ENCODE measurements at regions not wholly inside any gene's neighbourhood (a gene's known extent, or its start where the extent isn't known, plus 50 kb on each side); places are given as distances from the start of the nearest gene placed in this dataset.

DNA sequence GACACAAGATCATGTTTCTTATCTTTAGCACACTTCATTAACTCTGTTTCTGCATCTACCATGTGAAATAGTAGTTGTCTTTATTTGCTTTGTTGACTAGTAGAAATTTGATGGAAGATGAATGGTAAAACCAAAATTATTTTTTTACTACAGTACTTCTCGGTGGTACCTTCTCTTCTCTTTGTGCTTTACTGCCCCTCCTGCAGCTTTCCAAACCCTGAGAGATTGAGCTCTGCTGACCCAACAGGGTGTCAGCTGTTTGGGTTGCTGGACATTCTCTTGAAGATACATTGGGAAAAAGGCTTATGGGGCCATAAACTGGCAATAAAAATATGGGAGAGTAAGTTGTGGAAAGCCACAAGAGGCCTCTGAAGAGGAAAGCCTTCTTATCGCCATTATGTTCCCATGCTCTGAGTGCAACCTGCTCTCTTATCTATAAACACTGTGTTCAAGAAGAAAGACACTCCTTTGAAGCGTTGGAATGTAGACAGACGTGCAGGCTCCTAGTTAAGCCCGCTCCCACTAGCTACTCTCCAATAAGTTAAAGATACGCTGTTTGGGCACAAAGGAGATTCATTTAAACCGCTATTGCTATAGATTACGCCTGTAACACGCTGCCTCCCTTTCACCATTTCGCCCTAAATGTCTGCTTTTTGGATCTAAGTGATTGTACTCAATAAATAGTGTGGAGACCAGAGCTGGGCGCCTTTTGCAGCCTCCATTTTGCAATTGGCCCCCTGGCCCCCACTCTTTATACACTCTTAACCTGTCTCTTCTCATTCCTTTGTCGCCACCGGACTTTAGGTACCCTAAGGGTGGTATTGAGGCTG lies 60.1 kb upstream of the PRSS16 start:
- TF ChIP-seq, protein P1, sequence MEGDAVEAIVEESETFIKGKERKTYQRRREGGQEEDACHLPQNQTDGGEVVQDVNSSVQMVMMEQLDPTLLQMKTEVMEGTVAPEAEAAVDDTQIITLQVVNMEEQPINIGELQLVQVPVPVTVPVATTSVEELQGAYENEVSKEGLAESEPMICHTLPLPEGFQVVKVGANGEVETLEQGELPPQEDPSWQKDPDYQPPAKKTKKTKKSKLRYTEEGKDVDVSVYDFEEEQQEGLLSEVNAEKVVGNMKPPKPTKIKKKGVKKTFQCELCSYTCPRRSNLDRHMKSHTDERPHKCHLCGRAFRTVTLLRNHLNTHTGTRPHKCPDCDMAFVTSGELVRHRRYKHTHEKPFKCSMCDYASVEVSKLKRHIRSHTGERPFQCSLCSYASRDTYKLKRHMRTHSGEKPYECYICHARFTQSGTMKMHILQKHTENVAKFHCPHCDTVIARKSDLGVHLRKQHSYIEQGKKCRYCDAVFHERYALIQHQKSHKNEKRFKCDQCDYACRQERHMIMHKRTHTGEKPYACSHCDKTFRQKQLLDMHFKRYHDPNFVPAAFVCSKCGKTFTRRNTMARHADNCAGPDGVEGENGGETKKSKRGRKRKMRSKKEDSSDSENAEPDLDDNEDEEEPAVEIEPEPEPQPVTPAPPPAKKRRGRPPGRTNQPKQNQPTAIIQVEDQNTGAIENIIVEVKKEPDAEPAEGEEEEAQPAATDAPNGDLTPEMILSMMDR (IDR thresholded peaks at IDR 0.05): no peak
- no peak for TF ChIP-seq RCOR1 (IDR thresholded peaks at IDR 0.05; ENCODE audit: low read length)
- TF ChIP-seq, protein P2, sequence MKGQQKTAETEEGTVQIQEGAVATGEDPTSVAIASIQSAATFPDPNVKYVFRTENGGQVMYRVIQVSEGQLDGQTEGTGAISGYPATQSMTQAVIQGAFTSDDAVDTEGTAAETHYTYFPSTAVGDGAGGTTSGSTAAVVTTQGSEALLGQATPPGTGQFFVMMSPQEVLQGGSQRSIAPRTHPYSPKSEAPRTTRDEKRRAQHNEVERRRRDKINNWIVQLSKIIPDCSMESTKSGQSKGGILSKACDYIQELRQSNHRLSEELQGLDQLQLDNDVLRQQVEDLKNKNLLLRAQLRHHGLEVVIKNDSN (IDR thresholded peaks at IDR 0.05; ENCODE audit: borderline replicate concordance, low read depth): no peak
- no peak for TF ChIP-seq TAF1 (IDR thresholded peaks at IDR 0.05; ENCODE audit: borderline replicate concordance, low read depth, low read length)
- TF ChIP-seq, protein P3, sequence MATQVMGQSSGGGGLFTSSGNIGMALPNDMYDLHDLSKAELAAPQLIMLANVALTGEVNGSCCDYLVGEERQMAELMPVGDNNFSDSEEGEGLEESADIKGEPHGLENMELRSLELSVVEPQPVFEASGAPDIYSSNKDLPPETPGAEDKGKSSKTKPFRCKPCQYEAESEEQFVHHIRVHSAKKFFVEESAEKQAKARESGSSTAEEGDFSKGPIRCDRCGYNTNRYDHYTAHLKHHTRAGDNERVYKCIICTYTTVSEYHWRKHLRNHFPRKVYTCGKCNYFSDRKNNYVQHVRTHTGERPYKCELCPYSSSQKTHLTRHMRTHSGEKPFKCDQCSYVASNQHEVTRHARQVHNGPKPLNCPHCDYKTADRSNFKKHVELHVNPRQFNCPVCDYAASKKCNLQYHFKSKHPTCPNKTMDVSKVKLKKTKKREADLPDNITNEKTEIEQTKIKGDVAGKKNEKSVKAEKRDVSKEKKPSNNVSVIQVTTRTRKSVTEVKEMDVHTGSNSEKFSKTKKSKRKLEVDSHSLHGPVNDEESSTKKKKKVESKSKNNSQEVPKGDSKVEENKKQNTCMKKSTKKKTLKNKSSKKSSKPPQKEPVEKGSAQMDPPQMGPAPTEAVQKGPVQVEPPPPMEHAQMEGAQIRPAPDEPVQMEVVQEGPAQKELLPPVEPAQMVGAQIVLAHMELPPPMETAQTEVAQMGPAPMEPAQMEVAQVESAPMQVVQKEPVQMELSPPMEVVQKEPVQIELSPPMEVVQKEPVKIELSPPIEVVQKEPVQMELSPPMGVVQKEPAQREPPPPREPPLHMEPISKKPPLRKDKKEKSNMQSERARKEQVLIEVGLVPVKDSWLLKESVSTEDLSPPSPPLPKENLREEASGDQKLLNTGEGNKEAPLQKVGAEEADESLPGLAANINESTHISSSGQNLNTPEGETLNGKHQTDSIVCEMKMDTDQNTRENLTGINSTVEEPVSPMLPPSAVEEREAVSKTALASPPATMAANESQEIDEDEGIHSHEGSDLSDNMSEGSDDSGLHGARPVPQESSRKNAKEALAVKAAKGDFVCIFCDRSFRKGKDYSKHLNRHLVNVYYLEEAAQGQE (IDR thresholded peaks at IDR 0.05; ENCODE audit: low read depth, low read length): no peak
- TF ChIP-seq RAD21 (IDR thresholded peaks at IDR 0.05; ENCODE audit: low read length): no peak
- TF ChIP-seq NRF1 (IDR thresholded peaks at IDR 0.05; ENCODE audit: low read depth, low read length): no peak
- no peak for TF ChIP-seq GABPA (IDR thresholded peaks at IDR 0.05; ENCODE audit: low read depth)
- no peak for TF ChIP-seq GATA2 (CRISPR knock-in tag; IDR thresholded peaks at IDR 0.05)
- TF ChIP-seq POLR2AphosphoS5 (IDR thresholded peaks at IDR 0.05; ENCODE audit: low read depth, low read length): no peak
- TF ChIP-seq RFX5 (IDR thresholded peaks at IDR 0.05; ENCODE audit: low read length): no peak
- no peak for TF ChIP-seq CHD2 (IDR thresholded peaks at IDR 0.05; ENCODE audit: low read length, partially characterized antibody)
- TF ChIP-seq EP300 (IDR thresholded peaks at IDR 0.05; ENCODE audit: borderline replicate concordance in 1 of 2, low read depth in 1 of 2, low read length in 1 of 2): no peak
